OCI-LY1 (cell line): ENCODE measurements at regions not wholly inside any gene's neighbourhood (a gene's known extent, or its start where the extent isn't known, plus 50 kb on each side); places are given as distances from the start of the nearest gene placed in this dataset.

ENCODE experiments used
- H2AFZ ChIP-seq: fragments of 200-600 bp; sonication (generic), shearing (Covaris generic); 2 replicates; pipeline ENCODE4 v1.6.0; 2014; ENCODE audit warnings: antibody characterized with exemption, mild to moderate bottlenecking, low read length
- H3F3A ChIP-seq: fragments of 200-600 bp; sonication (generic), shearing (Covaris generic); 2 replicates; pipeline ENCODE4 v1.6.0; 2014; ENCODE audit warnings: mild to moderate bottlenecking, antibody characterized with exemption, low read length, moderate library complexity; ENCODE audit not compliant: insufficient read depth
- H3K27ac ChIP-seq: fragments of 200-600 bp; sonication (generic); 2 replicates; pipeline ENCODE4 v1.5.1; 2014; ENCODE audit warnings: low read length, mixed run types, mild to moderate bottlenecking, low read depth; ENCODE audit not compliant: poor library complexity, severe bottlenecking
- H3K27me3 ChIP-seq: fragments of 200-600 bp; sonication (generic); 2 replicates; pipeline ENCODE4 v1.6.0; 2014; ENCODE audit warnings: antibody characterized with exemption, mild to moderate bottlenecking, low read length, moderate library complexity; ENCODE audit not compliant: insufficient read depth
- H3K36me3 ChIP-seq: fragments of 200-600 bp; sonication (generic); 2 replicates; pipeline ENCODE4 v1.6.1; 2014; ENCODE audit warnings: mild to moderate bottlenecking, antibody characterized with exemption, low read length, moderate library complexity, mixed read lengths; ENCODE audit not compliant: insufficient read depth
- H3K4me1 ChIP-seq: fragments of 200-600 bp; sonication (generic); 2 replicates; pipeline ENCODE4 v1.5.1; 2014; ENCODE audit warnings: mild to moderate bottlenecking, low read length, moderate library complexity; ENCODE audit not compliant: insufficient read depth, severe bottlenecking
- H3K4me2 ChIP-seq: fragments of 200-600 bp; sonication (generic), shearing (Covaris generic); 2 replicates; pipeline ENCODE4 v1.6.1; 2014; ENCODE audit warnings: low read length
- H3K4me3 ChIP-seq: fragments of 200-600 bp; sonication (generic); 2 replicates; pipeline ENCODE4 v1.5.1; 2014; ENCODE audit warnings: low read length, low read depth, mild to moderate bottlenecking, mixed read lengths; ENCODE audit not compliant: poor library complexity, severe bottlenecking
- H3K79me2 ChIP-seq: fragments of 200-600 bp; shearing (Covaris generic); 2 replicates; pipeline ENCODE4 v1.6.1; 2016; ENCODE audit warnings: mixed run types, low read length, mixed read lengths; ENCODE audit not compliant: insufficient read depth
- H3K9ac ChIP-seq: fragments of 200-600 bp; sonication (generic), shearing (Covaris generic); 2 replicates; pipeline ENCODE4 v1.6.1; 2014; ENCODE audit warnings: mild to moderate bottlenecking, low read length, mixed read lengths
- H3K9me2 ChIP-seq: fragments of 200-600 bp; sonication (generic), shearing (Covaris generic); 2 replicates; pipeline ENCODE4 v1.6.1; 2014; ENCODE audit warnings: low read depth, mild to moderate bottlenecking, low read length, mixed read lengths
- H3K9me3 ChIP-seq: fragments of 200-600 bp; shearing (Covaris generic); 2 replicates; pipeline ENCODE4 v1.6.1; 2014; ENCODE audit warnings: low read length, mixed read lengths
- H4K20me1 ChIP-seq: fragments of 200-600 bp; sonication (generic), shearing (Covaris generic); 2 replicates; pipeline ENCODE4 v1.6.0; 2016; ENCODE audit warnings: mild to moderate bottlenecking, low read length; ENCODE audit not compliant: insufficient read depth
- EZH2 ChIP-seq: fragments of 200-600 bp; sonication (generic), shearing (Covaris generic); IDR thresholded peaks from 2 replicates; pipeline ENCODE4 v1.8.0; 2017; ENCODE audit warnings: borderline replicate concordance, mixed run types, mild to moderate bottlenecking, antibody characterized with exemption, low read length, moderate library complexity, mixed read lengths
- TF ChIP-seq, protein P1 (sequence below): fragments of 200-600 bp; sonication (generic), shearing (Covaris generic); IDR thresholded peaks from 2 replicates; pipeline ENCODE4 v1.5.1; 2017; ENCODE audit warnings: mild to moderate bottlenecking, antibody characterized with exemption, low read length, moderate library complexity, mixed read lengths

DNA sequence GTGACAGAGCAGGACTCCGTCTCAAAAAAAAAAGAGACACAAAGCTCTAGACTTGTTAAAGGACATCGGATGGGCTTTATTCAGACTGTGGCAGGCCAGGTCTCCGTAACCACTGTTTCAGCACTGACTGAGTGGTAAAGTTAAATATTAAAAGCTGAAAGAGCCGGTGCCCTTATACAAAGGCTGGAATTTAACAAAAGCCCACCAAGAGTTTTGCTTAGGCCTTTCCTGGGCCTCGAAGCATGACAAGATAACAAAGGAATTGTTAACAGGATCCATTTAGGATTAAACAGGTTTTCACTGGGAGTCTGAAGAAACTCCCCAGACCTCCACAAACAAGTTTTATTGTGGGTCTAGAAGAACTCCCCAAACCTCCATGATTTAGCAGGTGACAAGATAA is 727.8 kb downstream of the TYW1 start:
- Histone ChIP-seq H3K9ac (no peak overlapping the region), H3F3A (no peaks in the 10 kb centered on the region), H3K4me1 (no peaks in the 10 kb centered on the region), H3K79me2 (no peaks in the 10 kb centered on the region), H3K9me3 (no peaks in the 10 kb centered on the region), H3K4me3 (no peak overlapping the region), H2AFZ (no peak overlapping the region), H3K9me2 (no peaks in the 10 kb centered on the region), H4K20me1 (no peaks in the 10 kb centered on the region), H3K4me2 (no peak overlapping the region), H3K27ac (no peak overlapping the region), H3K27me3 (no peaks in the 10 kb centered on the region), H3K36me3 (no peaks in the 10 kb centered on the region)
- TF ChIP-seq EZH2: no peak
- TF ChIP-seq, protein P1, sequence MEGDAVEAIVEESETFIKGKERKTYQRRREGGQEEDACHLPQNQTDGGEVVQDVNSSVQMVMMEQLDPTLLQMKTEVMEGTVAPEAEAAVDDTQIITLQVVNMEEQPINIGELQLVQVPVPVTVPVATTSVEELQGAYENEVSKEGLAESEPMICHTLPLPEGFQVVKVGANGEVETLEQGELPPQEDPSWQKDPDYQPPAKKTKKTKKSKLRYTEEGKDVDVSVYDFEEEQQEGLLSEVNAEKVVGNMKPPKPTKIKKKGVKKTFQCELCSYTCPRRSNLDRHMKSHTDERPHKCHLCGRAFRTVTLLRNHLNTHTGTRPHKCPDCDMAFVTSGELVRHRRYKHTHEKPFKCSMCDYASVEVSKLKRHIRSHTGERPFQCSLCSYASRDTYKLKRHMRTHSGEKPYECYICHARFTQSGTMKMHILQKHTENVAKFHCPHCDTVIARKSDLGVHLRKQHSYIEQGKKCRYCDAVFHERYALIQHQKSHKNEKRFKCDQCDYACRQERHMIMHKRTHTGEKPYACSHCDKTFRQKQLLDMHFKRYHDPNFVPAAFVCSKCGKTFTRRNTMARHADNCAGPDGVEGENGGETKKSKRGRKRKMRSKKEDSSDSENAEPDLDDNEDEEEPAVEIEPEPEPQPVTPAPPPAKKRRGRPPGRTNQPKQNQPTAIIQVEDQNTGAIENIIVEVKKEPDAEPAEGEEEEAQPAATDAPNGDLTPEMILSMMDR: no peak

DNA sequence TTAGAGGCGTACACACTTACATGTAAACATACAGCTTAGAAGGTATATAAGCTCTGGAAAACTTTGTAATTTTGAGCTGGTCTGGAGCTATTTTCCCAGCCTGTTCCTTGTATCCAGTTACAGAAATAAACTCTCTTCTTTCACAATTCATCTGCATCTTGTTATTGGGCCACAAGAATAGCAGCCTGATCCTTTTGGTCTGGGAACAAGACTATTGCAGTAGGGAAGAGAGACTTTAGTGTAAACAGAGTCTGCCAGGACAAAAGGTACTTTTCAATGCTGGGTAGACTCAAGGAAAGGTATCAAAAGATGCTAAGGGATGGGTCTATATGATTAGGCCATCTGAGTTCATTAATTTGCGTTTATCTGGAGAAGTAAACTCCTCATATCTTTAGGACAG is 728.3 kb downstream of the TYW1 start:
- no peak overlapping the region for H2AFZ ChIP-seq
- H3K27ac ChIP-seq: no peak overlapping the region
- H3F3A ChIP-seq: no peaks in the 10 kb centered on the region
- H3K4me3 ChIP-seq: no peak overlapping the region
- no peaks in the 10 kb centered on the region for H4K20me1 ChIP-seq
- H3K79me2 ChIP-seq: no peaks in the 10 kb centered on the region
- no peak overlapping the region for H3K9ac ChIP-seq
- no peak overlapping the region for H3K4me2 ChIP-seq
- H3K27me3 ChIP-seq: no peaks in the 10 kb centered on the region
- H3K9me2 ChIP-seq: no peaks in the 10 kb centered on the region
- no peaks in the 10 kb centered on the region for H3K9me3 ChIP-seq
- no peaks in the 10 kb centered on the region for H3K36me3 ChIP-seq
- H3K4me1 ChIP-seq: no peaks in the 10 kb centered on the region
- TF ChIP-seq, protein P1: no peak
- no peak for TF ChIP-seq EZH2

DNA sequence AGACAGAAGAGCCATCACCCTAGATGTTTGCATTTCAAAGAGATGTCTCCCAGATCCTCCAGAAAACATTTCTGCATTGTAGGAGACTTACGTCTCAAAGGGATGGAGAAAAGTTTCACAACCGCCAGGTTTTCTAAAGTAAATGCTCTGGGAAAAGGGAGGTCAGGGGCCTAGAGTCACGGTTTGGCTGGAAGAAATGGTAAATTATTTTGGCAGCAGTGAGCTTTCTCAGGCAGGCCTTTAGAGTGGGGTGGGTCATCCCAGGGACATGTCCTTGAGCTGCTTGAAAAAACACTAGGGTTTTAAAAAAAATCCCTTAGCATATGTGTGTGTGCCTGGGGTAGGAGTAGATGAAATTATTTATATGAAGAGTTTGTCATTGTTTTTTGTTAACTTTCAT is 728.8 kb downstream of the TYW1 start:
- H3K36me3 ChIP-seq: no peaks in the 10 kb centered on the region
- H3K9me2 ChIP-seq: no peaks in the 10 kb centered on the region
- no peak overlapping the region for H3K9ac ChIP-seq
- H3F3A ChIP-seq: no peaks in the 10 kb centered on the region
- H3K27me3 ChIP-seq: no peaks in the 10 kb centered on the region
- no peak overlapping the region for H3K4me2 ChIP-seq
- no peak overlapping the region for H2AFZ ChIP-seq
- H3K9me3 ChIP-seq: no peaks in the 10 kb centered on the region
- H3K4me1 ChIP-seq: no peaks in the 10 kb centered on the region
- H3K4me3 ChIP-seq: no peak overlapping the region
- no peak for TF ChIP-seq EZH2
- TF ChIP-seq, protein P1: no peak
- no peak overlapping the region for H3K27ac ChIP-seq
- H4K20me1 ChIP-seq: no peaks in the 10 kb centered on the region
- no peaks in the 10 kb centered on the region for H3K79me2 ChIP-seq
